Neutrophil (primary cell): ENCODE measurements at regions not wholly inside any gene's neighbourhood (a gene's known extent, or its start where the extent isn't known, plus 50 kb on each side); places are given as distances from the start of the nearest gene placed in this dataset.

Experiments used
- H3K27ac ChIP-seq: fragments of 200-600 bp; sonication (generic); 2 replicates; pipeline ENCODE4 v1.5.1; 2016; ENCODE audit warnings: mild to moderate bottlenecking, moderate library complexity
- H3K27me3 ChIP-seq: fragments of 200-600 bp; sonication (generic); 2 replicates; pipeline ENCODE4 v1.6.0; 2016; ENCODE audit warnings: mild to moderate bottlenecking
- H3K36me3 ChIP-seq: fragments of 200-600 bp; sonication (generic); 2 replicates; pipeline ENCODE4 v1.5.1; 2017
- H3K4me1 ChIP-seq, 2 experiments: fragments of 200-600 bp in 1 of 2; sonication (generic) in 1 of 2; 1 replicate in 1 of 2; 2 replicates in 1 of 2; pipeline versions ENCODE4 v1.5.1 to v1.6.1; 2013 to 2016; ENCODE audit warnings: low read depth in 1 of 2, low read length in 1 of 2, mild to moderate bottlenecking in 1 of 2, moderate library complexity in 1 of 2; ENCODE audit not compliant: control insufficient read depth in 1 of 2, insufficient read depth in 1 of 2
- H3K4me3 ChIP-seq, 2 experiments: fragments of 200-600 bp in 1 of 2; sonication (generic) in 1 of 2; 1 replicate in 1 of 2; 2 replicates in 1 of 2; pipeline ENCODE4 v1.5.1; 2013 to 2016; ENCODE audit warnings: low read depth in 1 of 2, low read length in 1 of 2, mild to moderate bottlenecking in 1 of 2, moderate library complexity in 1 of 2
- H3K9me3 ChIP-seq: fragments of 200-600 bp; sonication (generic); 2 replicates; pipeline ENCODE4 v1.5.1; 2016
- TF ChIP-seq, protein P1 (sequence below): fragments of 200-600 bp; sonication (generic); IDR thresholded peaks from 2 replicates; pipeline ENCODE4 v1.5.1; 2016; ENCODE audit warnings: antibody characterized with exemption

- TF ChIP-seq, protein P1, sequence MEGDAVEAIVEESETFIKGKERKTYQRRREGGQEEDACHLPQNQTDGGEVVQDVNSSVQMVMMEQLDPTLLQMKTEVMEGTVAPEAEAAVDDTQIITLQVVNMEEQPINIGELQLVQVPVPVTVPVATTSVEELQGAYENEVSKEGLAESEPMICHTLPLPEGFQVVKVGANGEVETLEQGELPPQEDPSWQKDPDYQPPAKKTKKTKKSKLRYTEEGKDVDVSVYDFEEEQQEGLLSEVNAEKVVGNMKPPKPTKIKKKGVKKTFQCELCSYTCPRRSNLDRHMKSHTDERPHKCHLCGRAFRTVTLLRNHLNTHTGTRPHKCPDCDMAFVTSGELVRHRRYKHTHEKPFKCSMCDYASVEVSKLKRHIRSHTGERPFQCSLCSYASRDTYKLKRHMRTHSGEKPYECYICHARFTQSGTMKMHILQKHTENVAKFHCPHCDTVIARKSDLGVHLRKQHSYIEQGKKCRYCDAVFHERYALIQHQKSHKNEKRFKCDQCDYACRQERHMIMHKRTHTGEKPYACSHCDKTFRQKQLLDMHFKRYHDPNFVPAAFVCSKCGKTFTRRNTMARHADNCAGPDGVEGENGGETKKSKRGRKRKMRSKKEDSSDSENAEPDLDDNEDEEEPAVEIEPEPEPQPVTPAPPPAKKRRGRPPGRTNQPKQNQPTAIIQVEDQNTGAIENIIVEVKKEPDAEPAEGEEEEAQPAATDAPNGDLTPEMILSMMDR, result no peak
- H3K9me3 ChIP-seq, result no peaks in the 10 kb centered on the region
These were observed 117.2 kb downstream of the CAAP1 start for GRCh38 chr9:26775391-26775790.

GRCh38 chr9:26773056-26773455 lies 119.5 kb downstream of the CAAP1 start:
- H3K36me3 ChIP-seq, result no peaks in the 10 kb centered on the region
- H3K27me3 ChIP-seq, result no peaks in the 10 kb centered on the region
- TF ChIP-seq, protein P1, result no peak
- no peak overlapping the region for H3K27ac ChIP-seq
- no peaks in the 10 kb centered on the region for H3K4me1 ChIP-seq
- H3K9me3 ChIP-seq, result no peaks in the 10 kb centered on the region
- H3K4me3 ChIP-seq, result no peak overlapping the region

More at GRCh38 chr9:26775391-26775790, 117.2 kb downstream of the CAAP1 start:
- Histone ChIP-seq H3K4me3 (no peak overlapping the region), H3K27me3 (no peaks in the 10 kb centered on the region), H3K4me1 (no peaks in the 10 kb centered on the region), H3K36me3 (no peaks in the 10 kb centered on the region), H3K27ac (no peak overlapping the region)

GRCh38 chr9:26770821-26771220 lies 121.8 kb downstream of the CAAP1 start:
- Histone ChIP-seq H3K4me1 (no peaks in the 10 kb centered on the region), H3K36me3 (no peaks in the 10 kb centered on the region), H3K4me3 (no peak overlapping the region), H3K9me3 (no peaks in the 10 kb centered on the region), H3K27ac (no peak overlapping the region), H3K27me3 (no peaks in the 10 kb centered on the region)
- TF ChIP-seq, protein P1, result no peak

GRCh38 chr9:26768145-26768544 lies 124.5 kb downstream of the CAAP1 start:
- H3K27ac ChIP-seq, result no peak overlapping the region
- H3K4me1 ChIP-seq, result no peaks in the 10 kb centered on the region
- TF ChIP-seq, protein P1, result no peak
- no peaks in the 10 kb centered on the region for H3K36me3 ChIP-seq
- no peak overlapping the region for H3K4me3 ChIP-seq
- no peaks in the 10 kb centered on the region for H3K27me3 ChIP-seq
- no peaks in the 10 kb centered on the region for H3K9me3 ChIP-seq

DNA sequence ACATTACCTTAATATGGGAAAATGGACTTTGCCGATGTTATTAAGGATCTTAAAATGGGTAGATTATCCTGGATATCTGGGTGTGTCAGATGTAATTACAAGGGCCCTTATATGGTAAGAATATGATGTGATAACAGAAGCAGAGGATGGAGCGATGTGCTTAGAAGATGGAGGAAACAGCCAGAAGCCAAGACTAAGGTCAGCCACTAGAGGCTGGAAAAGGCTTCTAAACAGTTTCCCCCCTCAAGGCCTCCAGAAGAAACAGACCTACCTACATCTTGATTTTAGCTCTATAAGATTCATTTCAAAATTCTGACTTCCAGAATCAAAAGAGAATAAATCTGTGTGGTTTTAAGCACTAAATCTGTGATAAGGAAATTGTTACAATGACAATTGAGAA lies 131.9 kb downstream of the CAAP1 start:
- TF ChIP-seq, protein P1, result no peak
- no peaks in the 10 kb centered on the region for H3K27me3 ChIP-seq

DNA sequence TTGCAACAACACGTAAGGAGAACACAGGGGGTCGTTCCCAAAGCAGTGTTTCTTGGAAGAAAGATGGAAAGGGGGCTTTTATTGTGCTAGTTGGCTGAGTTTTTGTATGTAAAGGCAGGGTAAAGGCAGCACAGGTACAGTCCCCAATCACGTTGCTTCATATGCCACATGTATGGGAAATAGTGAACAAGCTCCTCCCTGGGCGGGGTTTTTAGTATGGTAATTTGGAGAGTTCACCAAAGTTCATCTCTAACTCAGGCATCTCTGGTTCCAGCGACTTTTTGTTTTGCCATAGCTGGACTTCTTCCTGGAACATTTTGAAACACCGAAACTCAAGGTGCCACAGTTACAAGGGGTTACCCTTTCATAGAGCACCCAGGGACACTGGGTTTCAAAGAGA lies 133.9 kb downstream of the CAAP1 start:
- H3K36me3 ChIP-seq, result no peaks in the 10 kb centered on the region
- H3K9me3 ChIP-seq, result no peaks in the 10 kb centered on the region
- peaks cover 0 to 5% of the 10 kb centered on the region in 2 experiments for H3K4me1 ChIP-seq
- no peaks in the 10 kb centered on the region for H3K27me3 ChIP-seq
- no peak overlapping the region for H3K4me3 ChIP-seq
- H3K27ac ChIP-seq, result no peak overlapping the region
- TF ChIP-seq, protein P1, result no peak

More for the DNA sequence above, 131.9 kb downstream of the CAAP1 start:
- H3K4me3 ChIP-seq, result no peak overlapping the region
- H3K9me3 ChIP-seq, result no peaks in the 10 kb centered on the region
- no peaks in the 10 kb centered on the region for H3K36me3 ChIP-seq
- H3K4me1 ChIP-seq, result peaks cover 0 to 5% of the 10 kb centered on the region in 2 experiments
- no peak overlapping the region for H3K27ac ChIP-seq
